ENCODE measurements at regions not wholly inside any gene's neighbourhood (a gene's known extent, or its start where the extent isn't known, plus 50 kb on each side); places are given as distances from the start of the nearest gene placed in this dataset.

DNA sequence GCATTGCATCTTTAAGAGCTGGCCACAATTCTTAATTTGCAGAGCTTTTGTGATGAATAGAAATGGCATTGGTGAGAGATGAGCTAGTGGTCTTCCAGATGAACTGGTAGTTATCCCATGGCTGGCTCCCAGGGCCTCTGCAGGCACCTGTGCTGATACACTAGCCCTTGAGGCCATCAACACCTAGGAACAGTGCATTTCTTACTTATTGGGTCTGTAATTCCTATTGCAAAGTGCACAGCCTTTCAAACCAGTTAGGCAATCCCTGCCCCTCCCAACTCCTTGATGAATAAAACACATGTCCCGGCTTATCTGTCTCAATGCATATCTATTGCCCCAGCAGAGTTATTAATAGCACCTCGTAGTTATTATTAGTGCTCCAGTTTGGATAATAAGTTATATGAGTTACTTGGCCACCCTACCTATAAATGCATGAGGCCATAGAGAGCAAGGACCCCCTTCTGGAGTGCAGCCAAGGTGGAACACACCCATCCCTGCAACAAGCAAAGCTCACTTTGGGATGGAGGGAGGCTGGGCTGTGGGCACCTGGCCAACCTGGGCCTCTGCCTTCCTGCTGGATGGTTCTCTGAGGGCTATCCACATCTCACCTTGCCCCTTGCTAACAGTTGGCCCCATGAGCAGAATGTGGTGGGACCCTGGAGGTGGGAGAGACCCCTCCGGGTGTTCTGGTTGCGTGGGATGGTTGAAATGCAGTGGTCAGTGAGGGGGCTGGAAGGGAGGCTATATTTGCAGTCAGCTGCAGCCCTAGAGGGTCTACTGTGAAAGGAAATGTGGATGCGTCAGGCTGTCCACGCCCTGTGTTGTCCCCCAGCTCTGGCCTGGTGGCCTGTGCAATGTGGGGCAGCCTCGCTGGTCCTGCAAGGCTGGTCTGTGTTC, 455.9 kb upstream of the HS6ST1 start:
- TF ChIP-seq, protein P1, sequence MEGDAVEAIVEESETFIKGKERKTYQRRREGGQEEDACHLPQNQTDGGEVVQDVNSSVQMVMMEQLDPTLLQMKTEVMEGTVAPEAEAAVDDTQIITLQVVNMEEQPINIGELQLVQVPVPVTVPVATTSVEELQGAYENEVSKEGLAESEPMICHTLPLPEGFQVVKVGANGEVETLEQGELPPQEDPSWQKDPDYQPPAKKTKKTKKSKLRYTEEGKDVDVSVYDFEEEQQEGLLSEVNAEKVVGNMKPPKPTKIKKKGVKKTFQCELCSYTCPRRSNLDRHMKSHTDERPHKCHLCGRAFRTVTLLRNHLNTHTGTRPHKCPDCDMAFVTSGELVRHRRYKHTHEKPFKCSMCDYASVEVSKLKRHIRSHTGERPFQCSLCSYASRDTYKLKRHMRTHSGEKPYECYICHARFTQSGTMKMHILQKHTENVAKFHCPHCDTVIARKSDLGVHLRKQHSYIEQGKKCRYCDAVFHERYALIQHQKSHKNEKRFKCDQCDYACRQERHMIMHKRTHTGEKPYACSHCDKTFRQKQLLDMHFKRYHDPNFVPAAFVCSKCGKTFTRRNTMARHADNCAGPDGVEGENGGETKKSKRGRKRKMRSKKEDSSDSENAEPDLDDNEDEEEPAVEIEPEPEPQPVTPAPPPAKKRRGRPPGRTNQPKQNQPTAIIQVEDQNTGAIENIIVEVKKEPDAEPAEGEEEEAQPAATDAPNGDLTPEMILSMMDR (IDR thresholded peaks at IDR 0.05; ENCODE audit: low read length) = no peak
- no peak for TF ChIP-seq EZH2 (optimal IDR thresholded peaks at IDR 0.05; ENCODE audit: low read depth, low read length)
